ENCODE measurements at regions not wholly inside any gene's neighbourhood (a gene's known extent, or its start where the extent isn't known, plus 50 kb on each side); places are given as distances from the start of the nearest gene placed in this dataset.
"Not testable (repeated sequence)": the region's sequence is repeated elsewhere in the genome, so short reads cannot be mapped to it uniquely, and the experiment has no call there.

DNA sequence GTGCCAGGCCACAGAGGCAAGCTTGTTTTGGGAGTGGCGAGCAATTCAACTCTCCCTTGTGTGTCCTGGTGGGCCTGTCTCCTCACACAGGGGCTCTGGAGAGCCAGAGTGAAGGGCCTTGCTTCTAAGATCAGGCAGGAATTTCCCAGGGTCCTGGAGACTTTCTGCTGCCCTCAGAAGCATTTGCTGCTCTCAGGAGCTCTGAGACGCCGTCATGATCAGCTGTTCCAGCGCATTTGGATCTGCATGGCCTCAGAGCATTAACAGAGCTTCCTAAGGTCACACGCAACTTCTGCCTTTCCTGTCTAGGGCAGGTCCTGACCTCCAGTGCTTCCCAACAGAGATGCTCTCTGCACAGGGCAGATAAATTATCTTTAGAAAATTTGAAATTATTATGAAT lies 52.2 kb upstream of the C10orf90 start:
- no peak for DNase-seq

DNA sequence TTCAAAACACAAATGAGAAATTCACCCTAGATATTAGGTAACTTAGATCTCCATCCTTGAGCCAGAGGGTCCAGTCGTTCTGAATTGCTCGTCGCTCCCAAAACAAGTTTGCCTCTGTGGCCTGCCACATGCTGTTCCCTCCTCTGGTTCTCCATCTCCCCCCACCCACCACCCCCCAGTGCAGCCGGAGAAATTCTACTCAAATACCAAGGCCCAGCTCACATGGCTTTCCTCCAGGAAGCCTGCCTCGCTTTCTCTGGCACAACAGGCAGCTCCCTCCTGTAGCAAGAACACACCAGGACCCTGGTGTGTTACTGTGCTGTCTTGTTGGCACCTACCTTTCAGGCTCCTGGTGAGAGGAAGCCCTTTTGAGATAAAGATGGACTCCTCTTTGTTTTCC lies 52.7 kb upstream of the C10orf90 start:
- no peak for DNase-seq

DNA sequence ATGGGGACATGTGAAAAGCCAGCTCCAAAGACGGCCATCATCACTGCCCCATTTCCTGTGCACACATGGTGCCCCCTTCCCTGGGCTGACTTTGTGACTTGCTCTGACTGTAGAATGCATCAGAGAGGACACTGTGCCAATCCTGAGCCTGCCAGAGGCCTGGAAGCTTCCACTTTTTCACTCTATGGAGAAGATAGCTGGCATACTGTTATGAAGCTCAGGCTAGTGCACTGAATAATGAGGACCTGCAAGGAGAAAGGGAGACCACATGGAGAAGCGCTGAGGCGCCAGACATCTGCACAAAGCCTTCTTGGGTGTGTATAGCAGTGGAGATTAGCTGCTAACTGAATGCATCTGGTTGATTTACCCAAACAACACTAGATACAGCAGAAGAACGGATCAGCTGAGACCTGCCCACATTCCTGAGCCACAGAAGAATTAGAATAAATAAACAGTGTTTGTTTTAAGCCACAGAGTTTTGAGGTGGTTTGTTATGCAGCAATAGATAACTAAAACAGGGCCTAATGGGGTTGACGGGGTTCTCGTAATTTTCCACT lies 58.9 kb upstream of the C10orf90 start:
- no peak for DNase-seq

DNA sequence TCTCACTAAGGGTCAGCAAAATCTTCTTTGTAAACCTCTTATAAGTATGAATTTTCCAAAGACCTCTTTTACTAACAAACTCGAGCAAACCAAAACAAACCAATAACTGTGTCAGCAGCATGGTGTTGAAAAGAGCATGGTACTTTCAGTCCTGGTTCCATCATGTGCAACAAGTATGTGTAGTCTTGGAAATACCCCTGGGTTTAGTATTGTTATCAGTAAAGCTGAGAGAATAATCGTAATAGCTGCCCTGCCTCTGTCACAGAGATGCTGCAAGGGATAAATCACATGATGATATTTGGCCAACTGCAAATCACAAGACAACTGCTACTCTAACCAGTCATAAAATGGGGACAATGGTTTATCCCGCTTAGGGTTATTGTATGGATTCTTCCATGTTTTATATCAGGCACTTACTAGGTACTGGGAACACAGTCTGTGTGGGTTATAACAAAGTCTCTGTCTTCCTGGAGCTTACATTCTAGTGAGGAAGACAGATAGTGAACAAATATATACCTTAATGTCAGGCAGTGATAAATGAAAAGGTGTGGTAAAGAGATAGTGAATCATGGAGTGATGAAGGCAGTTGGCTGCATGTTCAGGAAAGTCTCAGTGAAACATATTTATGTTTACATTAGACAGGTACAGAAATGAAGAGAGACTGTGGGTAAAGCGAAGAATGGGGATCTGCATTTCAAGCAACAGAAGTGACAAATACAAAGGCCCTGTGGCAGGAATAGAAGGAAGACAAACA lies 60.5 kb upstream of the C10orf90 start:
- DNase-seq = no peak

DNA sequence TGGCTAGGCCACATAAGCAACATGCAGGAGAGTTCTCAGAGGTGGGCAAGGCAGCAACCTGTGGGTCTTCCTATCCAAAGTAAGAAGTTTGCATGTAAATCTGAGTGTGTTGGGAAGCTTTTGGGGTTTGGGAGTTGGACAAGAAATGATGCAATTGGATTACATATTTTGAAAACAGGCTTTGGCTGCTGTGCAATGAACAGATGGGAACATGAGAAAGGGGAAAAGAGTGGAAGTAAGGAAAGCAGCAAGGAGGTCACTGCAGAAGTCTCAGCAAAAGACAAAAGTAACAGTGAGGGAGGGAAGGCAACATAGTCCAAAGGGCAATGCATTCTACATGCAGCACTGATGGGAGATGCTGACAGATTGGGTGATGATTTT lies 61.1 kb upstream of the C10orf90 start:
- no peak for DNase-seq

DNA sequence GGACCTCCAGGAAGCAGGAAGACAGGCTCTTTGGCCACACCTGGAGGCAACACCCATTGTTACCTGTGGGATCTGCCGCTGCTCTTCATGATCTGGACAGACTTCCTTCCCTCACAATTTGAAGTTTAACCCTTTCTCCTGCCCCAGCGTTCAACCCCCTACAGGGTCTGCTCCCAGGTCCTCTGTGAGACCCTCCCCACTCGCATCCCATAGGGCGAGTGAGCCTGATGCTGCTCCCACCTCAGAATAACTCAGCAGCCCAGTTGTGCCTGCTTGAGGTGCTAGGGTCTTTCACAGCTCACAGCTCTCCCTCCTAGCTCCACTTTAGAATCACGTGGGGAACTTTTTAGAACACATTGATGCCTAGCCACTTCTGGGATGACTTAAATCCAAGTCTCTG lies 61.8 kb upstream of the C10orf90 start:
- no peak for DNase-seq

DNA sequence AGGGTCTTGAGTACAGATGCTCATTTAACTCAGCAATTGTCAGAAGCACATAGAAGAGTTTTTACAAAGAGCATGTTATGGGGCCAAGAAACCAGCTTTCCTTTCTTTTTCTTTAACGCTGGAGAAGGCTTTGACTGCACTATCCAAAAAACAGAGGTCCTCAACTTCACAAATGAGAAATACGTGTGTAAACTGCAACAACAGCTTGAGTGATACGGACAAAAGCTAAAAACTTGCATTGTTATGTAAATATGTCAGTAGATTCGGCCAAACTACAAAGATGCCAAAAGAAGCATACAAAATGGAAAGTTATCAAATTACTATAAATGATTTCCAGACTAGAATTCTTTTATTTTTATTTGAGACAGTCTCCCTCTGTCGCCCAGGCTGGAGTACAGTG lies 62.4 kb upstream of the C10orf90 start:
- no peak for DNase-seq

DNA sequence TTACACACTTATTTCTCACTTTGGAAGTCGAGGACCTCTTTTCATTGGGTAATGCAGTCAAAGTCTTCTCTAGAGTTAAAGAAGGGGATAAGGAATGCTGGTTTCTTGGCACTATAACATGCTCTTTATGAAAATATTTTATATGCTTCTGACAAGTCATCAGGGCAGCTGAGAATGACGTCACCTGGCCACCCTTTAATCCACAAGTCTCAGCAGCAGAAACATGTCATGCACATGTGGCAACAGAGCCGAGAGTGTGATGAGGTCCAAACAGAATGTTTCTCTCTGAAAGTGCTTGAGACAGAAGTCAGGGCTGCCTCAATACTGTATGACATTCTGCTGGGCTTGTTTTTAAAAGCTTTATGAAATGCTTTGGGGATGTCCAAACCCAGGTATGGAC lies 63.5 kb upstream of the C10orf90 start:
- no peak for DNase-seq

DNA sequence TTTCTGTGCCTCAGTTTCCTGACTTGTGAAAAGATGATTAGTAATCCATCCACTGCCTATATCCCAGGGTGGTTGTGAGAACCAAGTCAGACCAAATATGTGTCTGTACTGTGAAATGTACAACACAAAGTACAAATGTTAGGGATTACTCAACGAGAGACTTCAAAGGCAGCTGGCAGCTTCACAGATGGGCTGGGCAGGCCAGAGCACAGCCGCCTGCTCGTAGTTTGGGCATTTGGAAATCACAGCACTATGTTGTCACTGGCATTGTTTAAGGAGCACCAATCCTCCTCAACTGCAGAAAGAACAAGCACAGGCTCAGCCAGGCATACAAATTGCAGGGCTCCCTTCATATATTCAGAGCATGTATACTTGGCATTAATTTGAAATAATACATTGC lies 64.5 kb upstream of the C10orf90 start:
- DNase-seq = peak in 10 of 51 donors; percentile 2 to 23 (median 12)

DNA sequence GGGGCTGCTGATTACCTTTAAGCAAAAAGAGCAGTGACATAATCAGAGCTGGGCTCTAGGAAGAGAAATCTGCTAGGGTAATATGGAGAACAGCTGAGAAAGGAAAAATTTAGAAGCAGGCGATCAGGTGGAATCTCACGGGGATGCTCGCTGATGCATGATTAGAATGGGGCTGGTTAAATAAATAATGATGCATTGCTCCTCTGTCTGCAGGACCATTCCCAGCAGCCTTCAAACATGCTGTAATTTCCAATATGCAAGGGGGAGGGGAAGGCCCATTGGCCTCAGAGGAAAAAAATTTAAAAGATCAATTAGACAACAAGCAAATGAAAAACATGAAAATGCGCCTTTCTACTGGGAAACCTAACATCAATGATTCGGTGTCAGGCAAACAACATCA lies 65.6 kb upstream of the C10orf90 start:
- no peak for DNase-seq

DNA sequence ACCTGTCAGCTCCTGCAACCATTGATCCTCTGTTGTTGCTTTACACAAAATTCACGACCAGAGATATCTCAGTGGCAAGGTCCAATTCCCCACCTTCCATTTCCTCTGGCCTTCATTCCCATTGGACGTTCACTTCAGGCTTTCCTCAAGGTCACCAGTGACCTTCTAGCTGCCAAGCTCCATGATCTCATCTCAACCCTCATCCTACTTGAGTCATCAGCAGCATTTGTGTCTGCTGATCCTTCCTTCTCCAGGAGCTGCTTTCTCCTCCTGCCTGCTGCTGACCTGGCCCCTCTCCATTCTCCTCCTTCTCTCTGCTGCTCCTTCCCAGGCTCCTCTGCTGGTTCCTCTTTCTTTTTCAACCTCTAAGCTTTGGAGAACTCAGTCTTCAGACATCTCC lies 66.2 kb upstream of the C10orf90 start:
- no peak for DNase-seq

DNA sequence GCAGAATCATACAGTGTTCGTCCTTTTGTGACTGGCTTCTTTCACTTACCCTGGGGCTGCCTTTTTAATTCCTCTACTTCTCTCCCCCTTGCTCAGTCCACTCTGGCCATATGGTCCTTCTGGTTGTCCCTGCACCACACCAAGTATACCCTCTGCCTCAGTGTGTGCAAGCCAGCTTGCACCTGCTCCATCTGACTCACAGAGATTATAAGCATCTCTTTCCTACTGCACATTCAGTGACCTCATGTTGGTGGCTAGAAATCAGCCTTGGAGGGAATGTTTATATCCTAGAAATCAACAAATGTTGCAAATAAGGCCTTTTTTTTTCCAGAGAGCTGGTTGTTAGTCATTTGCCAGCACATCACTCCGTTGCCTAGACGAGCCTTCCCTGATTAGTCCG lies 67.5 kb upstream of the C10orf90 start:
- DNase-seq = no peak

DNA sequence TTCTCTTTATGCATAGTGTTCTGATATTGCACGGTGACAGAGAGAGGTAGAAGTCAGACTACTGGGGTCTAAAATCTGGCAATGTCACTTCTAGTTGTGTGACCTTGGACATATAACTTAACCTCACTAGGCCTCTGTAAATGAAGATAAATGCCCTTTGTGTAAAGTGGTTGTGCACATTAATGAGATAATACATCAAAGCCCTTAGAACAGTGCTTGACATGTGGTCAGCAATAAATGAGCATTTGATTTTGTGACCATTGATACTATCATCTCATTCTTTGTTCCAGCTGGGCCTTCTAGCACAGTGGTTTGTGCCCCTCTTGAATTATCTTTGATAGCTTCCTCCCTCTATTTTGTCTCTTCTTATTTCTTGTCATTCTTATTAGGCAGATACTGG lies 74.1 kb upstream of the C10orf90 start:
- no peak for DNase-seq

DNA sequence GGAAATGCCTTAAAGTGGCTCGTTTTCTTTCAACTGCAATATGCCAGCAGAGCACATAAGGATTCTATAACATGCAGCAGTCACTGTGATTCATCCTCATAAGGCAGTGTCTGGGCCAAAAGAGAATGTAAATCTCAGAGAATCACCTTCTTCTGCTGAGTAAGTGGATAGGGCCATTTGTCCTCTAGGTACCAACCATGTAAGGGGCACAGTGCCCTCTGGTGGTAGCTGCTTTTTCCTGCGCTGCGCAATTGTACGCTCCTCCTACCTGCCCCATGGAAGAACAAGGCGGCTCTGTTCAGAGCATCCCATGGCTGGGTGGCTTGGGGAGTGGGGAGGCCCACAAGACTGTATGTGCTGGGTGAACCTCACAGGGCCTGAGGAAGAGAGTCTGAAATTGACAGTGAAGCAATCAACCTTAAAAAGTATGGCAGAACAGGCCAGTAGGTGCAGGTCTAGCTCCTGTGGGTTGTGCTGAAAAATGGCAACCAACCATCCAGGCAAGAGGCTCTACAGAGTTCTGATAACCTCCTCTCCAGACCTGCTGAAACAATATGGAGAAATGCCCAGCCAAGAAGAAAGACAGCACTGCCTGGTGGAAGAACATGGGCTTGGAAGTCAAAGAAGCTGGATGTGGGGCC lies 78.6 kb upstream of the C10orf90 start:
- peak in 49 of 51 donors; percentile 2 to 89 (median 54) for DNase-seq

DNA sequence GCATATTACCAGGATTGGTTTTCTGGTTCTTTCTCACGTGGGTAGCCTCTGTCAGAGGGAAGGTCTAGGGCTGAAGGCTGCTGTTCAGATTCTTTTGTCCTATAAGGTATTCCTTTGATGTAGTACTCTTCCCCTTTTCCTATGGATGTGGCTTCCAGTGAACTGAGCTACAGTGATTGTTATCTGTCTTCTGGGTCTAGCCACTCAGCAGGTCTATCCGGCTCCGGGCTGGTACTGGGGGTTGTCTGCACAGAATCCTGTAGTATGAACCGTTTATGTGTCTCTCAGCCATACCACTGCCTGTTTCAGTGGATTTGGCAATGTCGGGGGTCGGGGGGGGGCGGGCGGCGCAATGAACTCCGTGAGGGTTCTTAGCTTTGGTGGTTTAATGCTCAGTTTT lies 84.5 kb upstream of the C10orf90 start:
- no peak for DNase-seq

DNA sequence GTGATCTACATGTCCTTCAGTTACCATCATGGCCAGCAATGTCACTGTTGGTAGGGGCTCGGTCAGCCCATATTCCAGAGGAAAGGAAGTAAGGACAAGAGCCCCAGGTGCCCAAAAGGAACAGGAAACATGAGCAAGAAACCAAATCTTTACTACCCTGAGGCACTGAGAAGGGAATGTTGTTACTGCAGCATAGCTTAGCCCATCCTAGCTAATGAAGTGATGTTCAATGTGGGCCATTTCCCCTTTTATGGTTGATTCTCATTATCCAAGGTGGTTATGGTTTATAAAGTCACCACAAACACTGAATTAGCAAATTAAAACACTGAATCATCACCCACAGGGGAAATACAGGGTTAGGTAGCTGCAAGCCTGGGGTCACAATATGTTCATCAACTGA lies 88.4 kb upstream of the C10orf90 start:
- no peak for DNase-seq

DNA sequence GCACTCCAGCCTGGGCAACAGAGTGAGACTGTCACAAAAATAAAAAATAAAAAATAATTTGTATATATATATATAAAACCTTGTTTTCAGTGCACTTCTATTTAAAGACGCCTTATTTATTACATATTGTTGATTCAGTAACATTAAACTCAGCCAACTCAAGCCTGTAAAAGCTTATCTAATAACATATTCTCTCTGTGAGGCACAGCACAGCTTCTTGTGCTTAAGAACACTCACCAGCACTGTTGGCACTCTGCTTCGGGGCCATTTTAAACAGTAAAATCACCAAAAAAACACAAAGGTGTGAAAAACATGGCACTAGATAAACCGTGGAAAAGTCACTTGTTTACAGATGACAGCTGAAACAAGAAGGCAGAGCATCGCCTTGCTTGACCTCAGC lies 89.0 kb upstream of the C10orf90 start:
- no peak for DNase-seq

DNA sequence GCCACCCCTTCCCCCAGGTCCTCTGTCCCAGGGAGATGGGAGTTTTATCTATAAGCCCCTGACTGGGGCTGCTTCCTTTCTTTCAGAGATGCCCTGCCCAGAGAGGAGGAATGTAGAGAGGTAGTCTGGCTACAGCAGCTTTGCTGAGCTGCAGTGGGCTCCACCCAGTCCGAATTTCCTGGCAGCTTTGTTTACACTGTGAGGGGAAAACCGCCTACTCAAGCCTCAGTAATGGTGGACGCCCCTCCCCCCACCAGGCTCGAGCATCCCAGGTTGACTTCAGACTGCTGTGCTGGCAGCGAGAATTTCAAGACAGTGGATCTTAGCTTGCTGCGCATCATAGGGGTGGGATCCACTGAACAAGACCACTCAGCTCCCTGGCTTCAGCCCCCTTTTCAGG lies 96.2 kb upstream of the C10orf90 start:
- DNase-seq = not testable (repeated sequence)

DNA sequence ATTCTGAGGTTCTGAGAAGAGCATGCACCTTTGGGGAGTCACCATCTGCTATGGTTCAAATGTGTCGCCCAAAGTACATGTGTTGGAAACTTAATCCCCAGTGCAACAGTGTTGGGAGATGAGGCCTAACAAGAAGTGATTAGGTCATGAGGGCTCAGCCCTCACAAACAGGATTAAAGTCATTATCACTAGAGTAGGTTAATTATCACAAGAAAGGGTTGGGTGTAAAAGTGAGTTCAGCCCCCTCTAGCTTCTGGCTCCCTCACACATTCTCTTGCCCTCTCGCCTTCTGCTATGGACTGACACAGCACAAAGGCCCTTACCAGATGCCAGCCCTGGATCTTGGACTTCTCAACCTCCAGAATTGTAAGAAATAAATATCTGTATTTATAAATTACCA lies 100.3 kb upstream of the C10orf90 start:
- DNase-seq = no peak

DNA sequence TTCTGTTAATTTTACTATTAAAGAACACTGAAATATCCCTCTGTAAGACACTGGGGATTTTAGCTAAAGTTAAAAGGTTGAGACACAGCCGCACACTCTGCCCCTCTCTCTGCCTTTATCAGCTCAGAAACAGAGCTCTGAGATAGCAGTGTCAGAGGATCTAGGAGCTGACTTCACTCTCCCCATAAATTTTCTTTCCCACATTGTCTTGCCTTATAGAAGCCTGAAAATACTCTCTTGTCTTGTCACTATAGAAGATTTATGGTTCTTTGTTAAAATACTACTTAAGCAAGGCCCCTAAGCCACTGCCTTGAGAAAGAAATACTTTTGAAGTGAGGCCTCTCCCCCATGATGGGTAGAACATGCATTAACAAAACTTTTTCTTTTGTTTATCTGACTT lies 105.7 kb upstream of the C10orf90 start:
- DNase-seq = no peak

DNA sequence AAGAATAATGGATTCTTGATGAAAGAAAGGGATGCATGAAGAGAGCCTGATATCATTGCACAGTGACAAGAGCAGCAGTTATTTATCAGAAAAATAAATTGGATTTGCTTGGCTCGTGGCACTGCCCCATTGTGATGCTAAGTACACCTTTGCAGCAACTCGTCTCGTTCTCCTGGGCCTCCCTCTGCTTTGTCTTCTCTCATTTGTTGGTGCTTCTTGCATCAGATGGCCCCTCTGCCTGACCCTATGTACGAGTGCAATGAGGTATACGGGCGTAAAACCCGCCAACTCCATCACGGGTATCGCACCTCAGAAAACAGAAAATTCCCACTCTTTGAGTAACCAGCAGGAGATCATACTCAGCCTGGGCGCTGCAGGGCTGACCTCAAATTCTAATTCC lies 107.2 kb upstream of the C10orf90 start:
- no peak for DNase-seq

DNA sequence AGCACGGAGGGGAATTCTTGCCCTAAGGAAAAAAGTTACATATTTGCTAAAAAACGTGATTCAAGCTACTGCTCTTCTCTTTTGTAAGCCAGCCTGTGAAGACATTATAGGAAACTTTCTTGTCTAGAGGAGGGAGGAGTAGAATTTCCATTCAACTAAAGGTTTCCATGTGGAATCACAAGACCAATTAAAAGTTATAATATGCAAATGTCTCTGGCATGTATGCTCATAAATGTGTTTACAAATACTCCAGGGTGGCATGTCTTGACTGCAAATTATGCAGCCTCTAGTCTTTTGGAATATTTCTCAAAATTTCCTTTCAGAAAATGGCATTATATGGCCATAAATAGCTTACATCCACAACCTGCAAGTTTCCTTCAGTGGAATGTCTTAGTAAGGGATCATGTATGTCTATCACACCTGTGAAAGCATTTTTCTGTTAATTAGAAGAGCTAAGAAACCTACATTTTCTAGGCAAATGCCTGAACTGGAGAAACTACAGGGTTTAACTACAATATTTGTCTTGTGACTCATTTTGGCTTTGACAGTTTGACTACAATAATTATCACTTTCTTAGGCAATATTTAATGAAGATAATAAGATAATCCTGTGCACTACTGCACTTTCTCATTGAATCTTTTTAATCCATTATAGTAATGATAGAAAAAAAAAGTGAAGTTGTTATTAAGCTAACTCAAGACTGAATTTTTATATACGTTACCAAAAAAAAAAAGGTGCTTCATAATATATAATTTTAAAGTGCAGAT lies 111.1 kb upstream of the C10orf90 start:
- DNase-seq = no peak
